Fibroblast of lung (primary cell): ENCODE measurements at regions not wholly inside any gene's neighbourhood (a gene's known extent, or its start where the extent isn't known, plus 50 kb on each side); places are given as distances from the start of the nearest gene placed in this dataset.

Source experiments
- DNase-seq, 2 donors: peaks; one replicate each; pipeline versions ENCODE4 v3.0.0 to v3.0.0-alpha.2; 2010; ENCODE audit warnings: low read depth in 2 of 2
- H2AFZ ChIP-seq: 2 replicates; pipeline ENCODE4 v1.5.1; 2012; ENCODE audit warnings: low read length, control low read depth, inconsistent platforms
- H3K27ac ChIP-seq: 2 replicates; pipeline ENCODE4 v1.5.1; 2011; ENCODE audit warnings: low read length, control low read depth; ENCODE audit not compliant: insufficient read depth
- H3K27me3 ChIP-seq: 2 replicates; pipeline ENCODE4 v1.5.1; 2011; ENCODE audit warnings: mild to moderate bottlenecking, low read length; ENCODE audit not compliant: control insufficient read depth, insufficient read depth
- H3K36me3 ChIP-seq: 2 replicates; pipeline ENCODE4 v1.5.1; 2011; ENCODE audit warnings: low read length; ENCODE audit not compliant: control insufficient read depth, insufficient read depth
- H3K4me1 ChIP-seq: 2 replicates; pipeline ENCODE4 v1.5.1; 2011; ENCODE audit warnings: low read length; ENCODE audit not compliant: control insufficient read depth, insufficient read depth; ENCODE audit errors: extremely low read depth
- H3K4me2 ChIP-seq: 2 replicates; pipeline ENCODE4 v1.5.1; 2011; ENCODE audit warnings: low read length, control low read depth; ENCODE audit not compliant: insufficient read depth; ENCODE audit errors: extremely low read depth
- H3K4me3 ChIP-seq, 4 experiments: fragments of 200-600 bp in 1 of 4; sonication (generic) in 1 of 4; replicated peaks in 1 of 4; 2 replicates each; pipeline ENCODE4 v1.5.1; 2011 to 2016; ENCODE audit warnings: low read length in 4 of 4, low read depth in 3 of 4, mild to moderate bottlenecking in 3 of 4, control low read depth in 2 of 4, inconsistent platforms in 1 of 4, mixed read lengths in 1 of 4; ENCODE audit not compliant: insufficient read depth in 1 of 4; ENCODE audit errors: control extremely low read depth in 1 of 4
- H3K79me2 ChIP-seq: 2 replicates; pipeline ENCODE4 v1.5.1; 2012; ENCODE audit warnings: mild to moderate bottlenecking, low read length, inconsistent platforms; ENCODE audit not compliant: control insufficient read depth, insufficient read depth
- H3K9ac ChIP-seq: 2 replicates; pipeline ENCODE4 v1.5.1; 2011; ENCODE audit warnings: mild to moderate bottlenecking, low read length, control low read depth; ENCODE audit not compliant: insufficient read depth
- H3K9me3 ChIP-seq: 2 replicates; pipeline ENCODE4 v1.5.1; 2012; ENCODE audit warnings: low read depth, low read length; ENCODE audit not compliant: control insufficient read depth, insufficient read depth
- H4K20me1 ChIP-seq: 2 replicates; pipeline ENCODE4 v1.5.1; 2011; ENCODE audit warnings: low read length; ENCODE audit not compliant: control insufficient read depth, insufficient read depth; ENCODE audit errors: extremely low read depth
- EZH2 ChIP-seq: IDR thresholded peaks from 2 replicates; pipeline ENCODE4 v1.5.1; 2012; ENCODE audit warnings: low read length, control low read depth, mild to moderate bottlenecking; ENCODE audit errors: missing control alignments
- TF ChIP-seq, protein P1 (sequence below), 2 donors: IDR thresholded peaks in 1 of 2; conservative IDR thresholded peaks in 1 of 2; 1 replicate in 1 of 2; 2 replicates in 1 of 2; pipeline ENCODE4 v1.5.1; 2011 to 2012; ENCODE audit warnings: low read length in 2 of 2, control low read depth in 1 of 2, inconsistent platforms in 1 of 2, low read depth in 1 of 2, mild to moderate bottlenecking in 1 of 2

- H3K27me3 ChIP-seq, result no peaks in the 10 kb centered on the region
- no peak overlapping the region for H3K4me2 ChIP-seq
- DNase-seq, result no peak
- H3K27ac ChIP-seq, result no peak overlapping the region
- no peaks in the 10 kb centered on the region for H3K36me3 ChIP-seq
- H3K79me2 ChIP-seq, result no peaks in the 10 kb centered on the region
- H2AFZ ChIP-seq, result no peak overlapping the region
- no peaks in the 10 kb centered on the region for H3K9me3 ChIP-seq
- H3K4me3 ChIP-seq, result no peak overlapping the region
- no peak overlapping the region for H3K9ac ChIP-seq
- TF ChIP-seq, protein P1, sequence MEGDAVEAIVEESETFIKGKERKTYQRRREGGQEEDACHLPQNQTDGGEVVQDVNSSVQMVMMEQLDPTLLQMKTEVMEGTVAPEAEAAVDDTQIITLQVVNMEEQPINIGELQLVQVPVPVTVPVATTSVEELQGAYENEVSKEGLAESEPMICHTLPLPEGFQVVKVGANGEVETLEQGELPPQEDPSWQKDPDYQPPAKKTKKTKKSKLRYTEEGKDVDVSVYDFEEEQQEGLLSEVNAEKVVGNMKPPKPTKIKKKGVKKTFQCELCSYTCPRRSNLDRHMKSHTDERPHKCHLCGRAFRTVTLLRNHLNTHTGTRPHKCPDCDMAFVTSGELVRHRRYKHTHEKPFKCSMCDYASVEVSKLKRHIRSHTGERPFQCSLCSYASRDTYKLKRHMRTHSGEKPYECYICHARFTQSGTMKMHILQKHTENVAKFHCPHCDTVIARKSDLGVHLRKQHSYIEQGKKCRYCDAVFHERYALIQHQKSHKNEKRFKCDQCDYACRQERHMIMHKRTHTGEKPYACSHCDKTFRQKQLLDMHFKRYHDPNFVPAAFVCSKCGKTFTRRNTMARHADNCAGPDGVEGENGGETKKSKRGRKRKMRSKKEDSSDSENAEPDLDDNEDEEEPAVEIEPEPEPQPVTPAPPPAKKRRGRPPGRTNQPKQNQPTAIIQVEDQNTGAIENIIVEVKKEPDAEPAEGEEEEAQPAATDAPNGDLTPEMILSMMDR (conservative IDR thresholded peaks at IDR 0.05 in 1 of 2, IDR thresholded peaks at IDR 0.05 in 1 of 2; ENCODE audit: low read depth in 1 of 2, low read length in 2 of 2), result no peak
- TF ChIP-seq EZH2, result no peak
- no peaks in the 10 kb centered on the region for H4K20me1 ChIP-seq
- H3K4me1 ChIP-seq, result no peaks in the 10 kb centered on the region
Observed at GRCh38 chr4:84407554-84408407, 91.3 kb downstream of the NKX6-1 start.

GRCh38 chr4:84403656-84404055 is 95.4 kb downstream of the NKX6-1 start:
- no peak overlapping the region for H3K9ac ChIP-seq
- TF ChIP-seq, protein P1 (conservative IDR thresholded peaks at IDR 0.05 in 1 of 2, IDR thresholded peaks at IDR 0.05 in 1 of 2; ENCODE audit: low read depth in 1 of 2, low read length in 2 of 2), result no peak
- TF ChIP-seq EZH2, result no peak
- no peak overlapping the region for H2AFZ ChIP-seq
- H3K27me3 ChIP-seq, result no peaks in the 10 kb centered on the region
- no peaks in the 10 kb centered on the region for H3K9me3 ChIP-seq
- H3K27ac ChIP-seq, result no peak overlapping the region
- H3K4me1 ChIP-seq, result no peaks in the 10 kb centered on the region
- no peaks in the 10 kb centered on the region for H4K20me1 ChIP-seq
- H3K4me3 ChIP-seq, result no peak overlapping the region
- no peaks in the 10 kb centered on the region for H3K36me3 ChIP-seq
- DNase-seq, result peak in 1 of 2 donors; percentile 65
- no peaks in the 10 kb centered on the region for H3K79me2 ChIP-seq
- no peak overlapping the region for H3K4me2 ChIP-seq

- Histone ChIP-seq H3K36me3 (no peaks in the 10 kb centered on the region), H3K27me3 (no peaks in the 10 kb centered on the region), H3K4me3 (no peak overlapping the region), H3K79me2 (no peaks in the 10 kb centered on the region), H3K27ac (no peak overlapping the region), H2AFZ (no peak overlapping the region), H3K9ac (no peak overlapping the region), H3K4me1 (no peaks in the 10 kb centered on the region), H3K9me3 (no peaks in the 10 kb centered on the region), H4K20me1 (no peaks in the 10 kb centered on the region), H3K4me2 (no peak overlapping the region)
- no peak for TF ChIP-seq EZH2
- TF ChIP-seq, protein P1 (conservative IDR thresholded peaks at IDR 0.05 in 1 of 2, IDR thresholded peaks at IDR 0.05 in 1 of 2; ENCODE audit: low read depth in 1 of 2, low read length in 2 of 2), result no peak
- DNase-seq, result peak in 1 of 2 donors; percentile 4
Observed at GRCh38 chr4:84401701-84402306, 97.3 kb downstream of the NKX6-1 start.
